Endodermal cell (in vitro differentiated cells): ENCODE measurements at regions not wholly inside any gene's neighbourhood (a gene's known extent, or its start where the extent isn't known, plus 50 kb on each side); places are given as distances from the start of the nearest gene placed in this dataset.

Experiments used
- DNase-seq: peaks from one replicate; pipeline ENCODE4 v3.0.0-alpha.2; 2017
- H3K27ac ChIP-seq: 2 replicates; pipeline ENCODE4 v1.5.1; 2013; ENCODE audit warnings: mild to moderate bottlenecking, low read depth, low read length, moderate library complexity
- H3K27me3 ChIP-seq: 2 replicates; pipeline ENCODE4 v1.6.1; 2013; ENCODE audit warnings: mild to moderate bottlenecking, low read length, moderate library complexity; ENCODE audit not compliant: insufficient read depth, control insufficient read depth, poor library complexity, severe bottlenecking
- H3K36me3 ChIP-seq: 2 replicates; pipeline ENCODE4 v1.7.0; 2013; ENCODE audit warnings: mild to moderate bottlenecking, low read length, moderate library complexity; ENCODE audit not compliant: control insufficient read depth, insufficient read depth
- H3K4me1 ChIP-seq: one replicate; pipeline ENCODE4 v1.7.0; 2013; ENCODE audit warnings: low read length; ENCODE audit not compliant: control insufficient read depth, insufficient read depth
- H3K4me3 ChIP-seq: 2 replicates; pipeline ENCODE4 v1.5.1; 2013; ENCODE audit warnings: mild to moderate bottlenecking, low read length, moderate library complexity
- H3K9ac ChIP-seq: 2 replicates; pipeline ENCODE4 v1.6.1; 2013; ENCODE audit warnings: mild to moderate bottlenecking, low read length, moderate library complexity; ENCODE audit not compliant: poor library complexity, severe bottlenecking; ENCODE audit errors: extremely low read depth
- H3K9me3 ChIP-seq: 2 replicates; pipeline ENCODE4 v1.6.1; 2013; ENCODE audit warnings: mild to moderate bottlenecking, low read length, moderate library complexity; ENCODE audit not compliant: control insufficient read depth
- H3K27ac Mint-ChIP-seq: 2 replicates; pipeline ENCODE4 v1.8.0; 2020; ENCODE audit warnings: mixed read lengths
- H3K27me3 Mint-ChIP-seq: 2 replicates; pipeline ENCODE4 v1.8.0; 2021; ENCODE audit warnings: mild to moderate bottlenecking, mixed read lengths; ENCODE audit not compliant: insufficient read depth
- H3K36me3 Mint-ChIP-seq: 2 replicates; pipeline ENCODE4 v1.8.0; 2020; ENCODE audit warnings: low read depth, mixed read lengths
- H3K4me1 Mint-ChIP-seq: 2 replicates; pipeline ENCODE4 v1.8.0; 2020; ENCODE audit warnings: mixed read lengths
- H3K4me3 Mint-ChIP-seq: 2 replicates; pipeline ENCODE4 v1.8.0; 2020; ENCODE audit warnings: mild to moderate bottlenecking, moderate library complexity, mixed read lengths
- H3K9me3 Mint-ChIP-seq: 2 replicates; pipeline ENCODE4 v1.8.0; 2020; ENCODE audit warnings: mild to moderate bottlenecking, mixed read lengths
- WGBS, 2 experiments: methylation state at CpG; one replicate each; pipeline versions ENCODE4 v1.1.5 to v1.1.7; 2013; ENCODE audit warnings: missing lambda C conversion rate in 2 of 2, mixed read lengths in 1 of 2; ENCODE audit not compliant: insufficient coverage in 1 of 2, insufficient read length in 1 of 2; 5-methylcytosine and 5-hydroxymethylcytosine counted together
- TF ChIP-seq, protein P1 (sequence below): fragments of 200-600 bp; sonication (generic); conservative IDR thresholded peaks from 2 replicates; pipeline ENCODE4 v1.5.0; 2021; ENCODE audit warnings: antibody characterized with exemption, mild to moderate bottlenecking

DNA sequence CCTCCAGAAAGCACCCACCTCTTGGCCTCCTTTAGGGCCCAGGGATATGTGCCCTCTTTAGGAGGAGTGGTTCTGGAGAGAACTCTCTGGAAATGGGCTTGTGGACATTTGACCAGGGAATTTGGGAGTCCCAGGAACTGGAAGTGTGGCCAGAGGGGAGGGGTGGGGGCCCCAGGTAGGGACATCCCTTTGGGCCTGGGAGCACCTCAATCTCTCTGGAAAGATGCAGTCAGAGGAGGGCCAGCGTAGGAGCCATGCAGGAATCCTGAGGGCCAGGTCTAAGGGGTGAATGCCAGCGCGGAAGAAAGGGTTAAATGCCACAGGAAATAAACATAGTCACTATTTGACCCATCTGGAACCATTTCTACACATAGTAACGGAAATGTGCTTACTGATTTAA is 50.3 kb upstream of the ITGA11 start:
- no peak for DNase-seq
- peaks cover 5% of the 10 kb centered on the region for H3K27me3 Mint-ChIP-seq
- Histone ChIP-seq H3K9ac (no peak overlapping the region), H3K27ac (no peak overlapping the region), H3K36me3 (no peaks in the 10 kb centered on the region), H3K9me3 (peaks cover 2% of the 10 kb centered on the region), H3K4me1 (no peaks in the 10 kb centered on the region), H3K4me3 (no peak overlapping the region), H3K27me3 (no peaks in the 10 kb centered on the region)
- H3K36me3 Mint-ChIP-seq: peaks cover under 1% of the 10 kb centered on the region
- H3K27ac Mint-ChIP-seq: no peak overlapping the region
- TF ChIP-seq, protein P1, sequence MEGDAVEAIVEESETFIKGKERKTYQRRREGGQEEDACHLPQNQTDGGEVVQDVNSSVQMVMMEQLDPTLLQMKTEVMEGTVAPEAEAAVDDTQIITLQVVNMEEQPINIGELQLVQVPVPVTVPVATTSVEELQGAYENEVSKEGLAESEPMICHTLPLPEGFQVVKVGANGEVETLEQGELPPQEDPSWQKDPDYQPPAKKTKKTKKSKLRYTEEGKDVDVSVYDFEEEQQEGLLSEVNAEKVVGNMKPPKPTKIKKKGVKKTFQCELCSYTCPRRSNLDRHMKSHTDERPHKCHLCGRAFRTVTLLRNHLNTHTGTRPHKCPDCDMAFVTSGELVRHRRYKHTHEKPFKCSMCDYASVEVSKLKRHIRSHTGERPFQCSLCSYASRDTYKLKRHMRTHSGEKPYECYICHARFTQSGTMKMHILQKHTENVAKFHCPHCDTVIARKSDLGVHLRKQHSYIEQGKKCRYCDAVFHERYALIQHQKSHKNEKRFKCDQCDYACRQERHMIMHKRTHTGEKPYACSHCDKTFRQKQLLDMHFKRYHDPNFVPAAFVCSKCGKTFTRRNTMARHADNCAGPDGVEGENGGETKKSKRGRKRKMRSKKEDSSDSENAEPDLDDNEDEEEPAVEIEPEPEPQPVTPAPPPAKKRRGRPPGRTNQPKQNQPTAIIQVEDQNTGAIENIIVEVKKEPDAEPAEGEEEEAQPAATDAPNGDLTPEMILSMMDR: no peak
- no peak overlapping the region for H3K4me3 Mint-ChIP-seq
- H3K9me3 Mint-ChIP-seq: peaks cover under 1% of the 10 kb centered on the region
- peaks cover 4% of the 10 kb centered on the region for H3K4me1 Mint-ChIP-seq
- WGBS, 2 experiments: 95% methylated on average over 4 of the region's 4 CpGs; no CpG with 5 or more reads in 1 of the 2 experiments

DNA sequence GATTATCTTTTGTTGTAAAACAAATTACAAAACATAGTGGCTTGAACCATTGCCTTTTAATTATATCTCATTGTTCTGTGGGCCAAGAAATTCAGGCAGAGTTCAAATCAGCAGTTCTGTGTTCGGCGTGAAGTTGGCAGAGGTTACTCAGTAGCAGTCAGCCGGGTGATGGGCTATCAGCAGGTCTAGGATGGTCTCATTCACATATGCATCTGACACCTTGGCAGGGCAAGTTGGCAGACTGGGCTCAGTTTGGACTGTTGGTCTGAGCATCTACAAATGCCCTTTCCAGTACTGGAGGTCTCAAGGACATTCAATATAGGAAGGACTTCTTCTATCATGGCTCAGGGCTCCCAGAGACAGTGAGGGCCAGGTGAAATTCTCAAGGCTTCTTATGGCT is 51.2 kb upstream of the ITGA11 start:
- no peaks in the 10 kb centered on the region for H3K27me3 ChIP-seq
- peaks cover 9% of the 10 kb centered on the region for H3K9me3 Mint-ChIP-seq
- no peak overlapping the region for H3K27ac ChIP-seq
- H3K27ac Mint-ChIP-seq: no peak overlapping the region
- peaks cover 6% of the 10 kb centered on the region for H3K4me1 Mint-ChIP-seq
- WGBS, 2 experiments: 80 to 95% methylated on average over 1 to 3 of the region's 3 CpGs
- no peak overlapping the region for H3K4me3 Mint-ChIP-seq
- no peak overlapping the region for H3K4me3 ChIP-seq
- H3K4me1 ChIP-seq: peaks cover under 1% of the 10 kb centered on the region
- peaks cover 6% of the 10 kb centered on the region for H3K27me3 Mint-ChIP-seq
- H3K9ac ChIP-seq: no peak overlapping the region
- peaks cover 3% of the 10 kb centered on the region for H3K36me3 Mint-ChIP-seq
- TF ChIP-seq, protein P1: no peak
- H3K9me3 ChIP-seq: peaks cover 11% of the 10 kb centered on the region
- no peak for DNase-seq
- H3K36me3 ChIP-seq: no peaks in the 10 kb centered on the region

GRCh38 chr15:68484220-68484619 is 52.3 kb upstream of the ITGA11 start:
- H3K36me3 Mint-ChIP-seq: peaks cover 3% of the 10 kb centered on the region
- Histone ChIP-seq H3K4me3 (no peak overlapping the region), H3K27me3 (no peaks in the 10 kb centered on the region), H3K27ac (no peak overlapping the region), H3K9ac (no peak overlapping the region), H3K9me3 (peaks cover 13% of the 10 kb centered on the region), H3K4me1 (peaks cover 2% of the 10 kb centered on the region), H3K36me3 (no peaks in the 10 kb centered on the region)
- H3K27me3 Mint-ChIP-seq: peaks cover 5% of the 10 kb centered on the region
- TF ChIP-seq, protein P1: no peak
- DNase-seq: no peak
- no peak overlapping the region for H3K27ac Mint-ChIP-seq
- H3K4me3 Mint-ChIP-seq: no peak overlapping the region
- peaks cover 15% of the 10 kb centered on the region for H3K4me1 Mint-ChIP-seq
- peaks cover 12% of the 10 kb centered on the region for H3K9me3 Mint-ChIP-seq
